ENCODE measurements at regions not wholly inside any gene's neighbourhood (a gene's known extent, or its start where the extent isn't known, plus 50 kb on each side); places are given as distances from the start of the nearest gene placed in this dataset.

GRCh38 chr11:45597097-45597496, 68.3 kb downstream of the CHST1 start:
- DNase-seq (ENCODE audit: low spot score): no peak

DNA sequence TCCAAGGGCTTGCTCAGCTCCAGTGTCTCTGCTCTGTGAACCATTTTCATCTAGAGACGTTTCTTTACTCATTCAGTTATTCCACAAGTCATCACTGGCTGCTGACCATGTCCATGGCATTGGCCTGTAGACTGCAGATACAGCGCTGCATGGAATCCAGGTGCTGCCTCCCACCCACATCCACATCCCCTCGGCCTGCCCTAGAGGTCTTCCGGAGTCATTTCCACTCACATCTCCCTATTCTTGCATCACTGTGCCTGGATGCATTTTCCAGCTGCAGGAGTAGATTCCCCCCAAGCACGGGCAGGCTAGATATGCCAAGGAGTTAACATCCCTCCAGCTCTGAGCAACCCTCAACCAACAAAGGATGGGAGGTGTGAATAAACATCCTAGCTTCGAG, 68.9 kb downstream of the CHST1 start:
- DNase-seq (ENCODE audit: low spot score): no peak

GRCh38 chr11:45593992-45594391, 71.4 kb downstream of the CHST1 start:
- DNase-seq (ENCODE audit: low spot score): no peak

GRCh38 chr11:45592636-45593035, 72.8 kb downstream of the CHST1 start:
- no peak for DNase-seq (ENCODE audit: low spot score)

DNA sequence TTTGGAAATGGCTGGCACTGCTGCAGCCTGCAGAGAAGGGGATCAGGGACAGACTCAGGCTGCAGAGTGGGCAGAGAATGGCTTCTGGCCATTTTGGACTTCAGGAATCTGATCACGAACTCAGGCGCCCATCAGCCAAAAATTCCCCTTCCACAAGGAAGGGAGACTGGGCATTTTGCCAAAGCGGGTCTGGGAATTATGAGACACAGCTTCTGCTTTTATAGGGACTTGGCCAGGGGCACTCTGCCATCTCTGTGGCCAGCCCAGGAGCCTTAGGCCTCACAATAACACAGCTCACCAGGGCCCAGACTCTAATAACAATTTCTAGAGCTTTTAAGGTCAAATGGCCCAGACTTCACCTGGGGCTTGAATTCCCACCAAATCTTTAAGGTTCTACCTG, 74.7 kb downstream of the CHST1 start:
- DNase-seq (ENCODE audit: low spot score): no peak

DNA sequence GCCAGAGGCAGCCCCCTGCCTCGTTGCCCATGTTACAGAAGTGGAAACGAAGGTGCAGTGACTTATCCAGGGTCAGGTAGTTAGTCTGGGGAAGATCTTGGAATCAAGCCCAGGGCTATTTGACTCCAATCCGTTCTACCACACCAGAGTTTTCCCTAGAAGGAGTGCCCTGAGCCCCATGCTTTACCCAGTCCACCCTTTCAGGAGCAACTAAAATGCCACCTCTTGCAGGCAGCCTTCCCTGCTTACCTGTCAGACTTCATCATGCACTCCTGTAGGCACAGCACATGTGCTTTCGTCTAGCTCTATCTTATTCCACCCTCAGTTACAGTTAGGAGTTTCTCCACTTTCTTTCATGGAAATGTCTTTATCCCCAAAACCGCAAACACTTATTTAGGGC, 80.2 kb downstream of the CHST1 start:
- DNase-seq (ENCODE audit: low spot score): no peak

- DNase-seq (ENCODE audit: low spot score): no peak
Observed at GRCh38 chr11:45583981-45584566, 81.3 kb downstream of the CHST1 start.

- DNase-seq (ENCODE audit: low spot score): no peak
Observed at GRCh38 chr11:45580399-45580798, 85.0 kb downstream of the CHST1 start.

GRCh38 chr11:45578316-45578715, 87.1 kb downstream of the CHST1 start:
- DNase-seq (ENCODE audit: low spot score): no peak

DNA sequence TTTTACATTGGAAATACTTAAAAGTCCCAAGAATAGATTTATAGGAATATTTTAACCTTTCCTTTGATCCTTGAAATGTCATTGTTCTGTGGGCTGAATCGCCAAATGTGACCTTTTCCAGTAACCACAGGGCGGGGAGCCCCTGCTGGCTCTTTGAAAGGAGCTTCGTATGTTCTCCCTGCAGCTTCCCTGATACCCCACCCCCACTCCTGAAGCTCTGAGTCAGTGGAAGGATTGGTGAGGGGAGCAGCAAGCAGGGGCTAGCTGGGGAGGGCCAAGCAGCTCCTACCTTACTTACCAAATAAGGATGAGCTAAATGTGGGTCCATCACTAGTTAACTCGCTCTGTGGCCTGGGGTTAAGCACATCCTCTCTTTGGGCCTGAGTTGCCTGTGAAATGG, 87.7 kb downstream of the CHST1 start:
- DNase-seq (ENCODE audit: low spot score): no peak

GRCh38 chr11:45576461-45577215, 88.8 kb downstream of the CHST1 start:
- no peak for DNase-seq (ENCODE audit: low spot score)

GRCh38 chr11:45573728-45574127, 91.7 kb downstream of the CHST1 start:
- no peak for DNase-seq (ENCODE audit: low spot score)

DNA sequence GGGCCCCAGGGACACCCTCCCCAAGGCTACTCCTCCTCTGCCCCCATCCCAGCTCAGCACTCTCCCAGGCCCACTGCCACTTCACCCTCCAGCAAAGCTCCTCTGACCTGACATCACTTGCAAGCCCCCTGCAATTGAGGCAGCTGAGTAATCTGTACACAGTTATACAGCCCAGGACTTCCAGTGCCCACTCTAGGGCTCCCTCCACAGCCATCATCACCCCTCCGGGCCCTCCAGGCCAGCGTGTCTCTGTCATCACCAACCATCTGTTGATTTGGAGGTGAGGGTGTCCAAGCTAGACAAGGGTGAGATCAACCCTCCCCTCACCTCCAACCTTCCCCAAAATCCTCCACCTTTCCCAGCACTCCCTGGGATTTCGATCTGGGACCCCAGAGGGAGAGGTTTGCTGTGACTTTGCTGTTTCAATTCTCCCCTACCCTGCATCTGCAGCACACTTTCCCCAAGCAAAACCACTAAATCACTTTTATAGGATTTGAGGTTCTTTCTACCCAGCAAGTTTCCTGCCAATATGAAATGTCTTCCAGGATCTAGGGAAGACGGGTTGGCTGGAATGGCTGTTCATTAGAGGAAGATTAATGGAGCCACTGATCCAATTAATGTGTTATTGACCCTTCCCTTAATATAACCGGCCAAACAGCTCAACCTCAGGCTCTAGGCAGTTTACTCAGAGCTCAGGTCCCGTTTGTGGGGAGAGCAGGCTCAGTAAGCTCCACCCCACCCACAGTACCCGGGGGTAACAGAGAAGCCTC, 92.9 kb downstream of the CHST1 start:
- no peak for DNase-seq (ENCODE audit: low spot score)

DNA sequence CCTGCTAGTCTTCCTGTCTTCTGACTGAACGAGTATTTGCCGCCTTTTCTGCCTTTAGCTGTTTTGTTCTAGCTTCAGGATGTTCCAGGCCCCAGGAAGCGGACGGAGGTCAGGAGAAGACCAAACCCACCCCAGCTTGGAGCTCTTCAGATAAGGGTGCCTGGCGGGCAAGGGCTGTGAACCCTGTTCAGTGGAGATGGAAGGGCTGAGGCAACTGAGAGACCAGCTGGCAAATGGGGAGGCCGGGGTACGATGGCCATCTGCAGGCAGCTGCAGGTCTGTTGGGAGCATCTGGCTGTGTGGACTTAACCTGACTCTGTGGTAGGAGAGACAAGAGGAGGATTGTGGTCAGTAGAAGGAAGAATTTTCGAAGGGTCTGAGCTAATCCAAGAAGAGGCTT, 95.6 kb downstream of the CHST1 start:
- DNase-seq (ENCODE audit: low spot score): no peak

DNA sequence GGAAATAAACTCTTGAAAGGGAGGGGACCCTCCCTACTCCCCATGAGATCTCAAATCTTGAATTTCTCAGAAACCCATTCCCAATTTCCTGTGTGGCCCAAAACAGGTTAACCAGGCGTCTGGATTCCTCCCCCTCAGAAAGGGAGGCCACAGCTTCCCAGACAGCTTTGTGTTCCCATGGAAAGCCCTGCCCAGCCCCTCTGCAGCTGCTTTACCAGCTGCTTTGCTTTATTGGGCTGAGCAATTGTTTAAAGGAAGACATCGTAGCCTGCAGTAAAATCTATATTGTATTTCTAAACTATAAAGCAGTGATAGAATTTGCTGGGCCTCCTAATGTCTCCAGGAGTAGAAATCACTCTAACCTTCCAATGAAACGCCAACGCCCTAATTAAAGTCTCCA, 97.4 kb downstream of the CHST1 start:
- no peak for DNase-seq (ENCODE audit: low spot score)

GRCh38 chr11:45565446-45565988, 99.9 kb downstream of the CHST1 start:
- no peak for DNase-seq (ENCODE audit: low spot score)

DNA sequence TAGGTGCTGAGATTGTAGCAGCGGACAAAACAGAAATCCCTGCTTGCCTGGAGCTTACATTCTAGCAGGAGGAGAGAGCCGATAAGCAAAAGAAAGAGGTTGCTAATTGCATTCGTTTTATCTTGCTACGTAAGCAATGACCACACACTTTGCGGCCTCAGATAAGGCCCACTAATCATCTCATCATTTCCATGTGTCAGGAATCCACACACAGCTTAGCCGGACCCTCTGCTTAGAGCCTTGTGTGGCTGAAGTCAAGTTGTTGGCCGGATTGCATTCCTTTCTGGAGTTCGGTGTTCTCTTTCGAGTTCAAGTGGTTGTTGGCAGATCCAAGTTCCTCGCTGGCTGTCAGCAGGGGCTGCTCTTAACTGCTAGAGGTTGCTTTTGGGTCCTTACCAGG, 101.6 kb downstream of the CHST1 start:
- no peak for DNase-seq (ENCODE audit: low spot score)

GRCh38 chr11:45563171-45563570, 102.3 kb downstream of the CHST1 start:
- DNase-seq (ENCODE audit: low spot score): no peak

- DNase-seq (ENCODE audit: low spot score): no peak
Observed at GRCh38 chr11:45560913-45561281, 104.5 kb downstream of the CHST1 start.

- no peak for DNase-seq (ENCODE audit: low spot score)
Observed at GRCh38 chr11:45560155-45560912, 105.1 kb downstream of the CHST1 start.

- DNase-seq (ENCODE audit: low spot score): no peak
Observed at GRCh38 chr11:45556851-45557707, 108.3 kb downstream of the CHST1 start.

Measured in hematopoietic multipotent progenitor cell treated with erythropoietin and hydrocortisone succinate and interleukin-3 and kit ligand, for 15 days (in vitro differentiated cells).